Activated naive CD4-positive, alpha-beta T cell treated with anti-CD3 and anti-CD28 coated beads, Interleukin-2, amount 50 U/mL, for 16 hours (primary cell): ENCODE measurements at regions not wholly inside any gene's neighbourhood (a gene's known extent, or its start where the extent isn't known, plus 50 kb on each side); places are given as distances from the start of the nearest gene placed in this dataset.

Experiments
- DNase-seq: peaks from one replicate; pipeline ENCODE4 v3.0.0-alpha.2; 2020

DNA sequence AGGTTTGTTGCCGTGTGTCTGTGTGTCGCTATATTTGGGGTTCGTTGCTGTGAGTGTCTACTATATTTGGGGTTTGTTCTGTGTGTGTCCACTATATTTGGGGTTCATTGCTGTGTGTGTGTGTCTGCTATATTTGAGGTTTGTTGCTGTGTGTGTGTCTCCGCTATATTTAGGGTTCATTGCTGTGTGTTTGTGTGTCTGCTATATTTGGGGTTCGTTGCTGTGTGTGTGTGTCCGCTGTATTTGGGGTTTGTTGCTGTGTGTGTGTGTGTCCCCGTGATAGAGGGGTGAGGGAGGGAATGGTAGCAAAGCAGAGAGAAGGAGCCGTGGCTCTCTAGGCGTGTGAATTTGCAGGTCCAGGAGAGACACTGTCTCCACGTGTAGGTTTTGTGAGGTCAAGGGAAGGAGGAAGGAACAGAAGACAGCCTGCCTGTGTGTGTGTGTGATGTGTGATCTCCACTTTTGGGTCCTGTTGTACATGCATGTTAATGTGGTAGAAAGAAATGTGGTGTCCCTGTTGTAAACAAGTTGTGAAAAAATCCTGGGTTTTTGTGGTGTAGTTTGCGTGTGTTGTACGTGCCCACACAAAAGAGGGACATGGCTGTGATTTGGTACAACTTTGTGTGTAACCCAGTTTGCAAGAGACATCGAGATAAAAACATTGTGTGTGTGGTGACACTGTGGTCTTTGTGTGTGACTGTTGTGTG lies 56.3 kb upstream of the ECE1 start:
- DNase-seq = no peak

DNA sequence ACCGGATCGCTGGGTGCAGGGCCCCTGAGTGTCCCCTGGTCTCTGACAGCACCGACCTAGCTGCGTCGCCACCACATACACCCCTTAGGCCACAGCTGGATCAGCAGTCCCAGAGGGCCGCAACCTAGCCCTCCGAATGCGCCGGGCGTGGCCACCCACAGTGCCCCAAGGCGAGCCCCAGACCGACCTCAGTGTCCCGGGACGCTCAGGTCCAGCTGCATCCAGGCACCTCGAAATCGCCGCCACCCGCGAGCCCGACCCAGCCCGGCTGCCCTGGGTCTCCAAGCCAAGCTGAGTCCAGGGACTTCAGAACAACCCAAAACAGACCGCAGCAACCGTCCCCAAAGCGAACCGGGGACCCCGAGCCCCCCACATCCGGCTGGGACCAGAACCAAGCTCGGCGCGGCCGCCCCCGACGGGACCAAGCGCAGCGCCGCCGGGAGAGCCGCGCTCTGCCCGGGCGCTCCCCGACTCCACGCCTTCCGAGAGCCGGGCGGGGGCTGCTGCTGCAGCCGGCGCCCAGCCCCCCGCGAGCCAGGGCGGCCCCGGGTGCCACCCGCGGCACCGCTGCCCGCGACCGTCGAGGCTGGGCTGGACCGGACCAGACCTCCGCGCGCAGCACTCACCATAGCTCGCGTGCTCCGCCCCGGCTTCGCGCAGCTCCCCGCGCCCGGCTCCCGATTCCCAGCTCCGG lies 54.6 kb upstream of the ECE1 start:
- no peak for DNase-seq

DNA sequence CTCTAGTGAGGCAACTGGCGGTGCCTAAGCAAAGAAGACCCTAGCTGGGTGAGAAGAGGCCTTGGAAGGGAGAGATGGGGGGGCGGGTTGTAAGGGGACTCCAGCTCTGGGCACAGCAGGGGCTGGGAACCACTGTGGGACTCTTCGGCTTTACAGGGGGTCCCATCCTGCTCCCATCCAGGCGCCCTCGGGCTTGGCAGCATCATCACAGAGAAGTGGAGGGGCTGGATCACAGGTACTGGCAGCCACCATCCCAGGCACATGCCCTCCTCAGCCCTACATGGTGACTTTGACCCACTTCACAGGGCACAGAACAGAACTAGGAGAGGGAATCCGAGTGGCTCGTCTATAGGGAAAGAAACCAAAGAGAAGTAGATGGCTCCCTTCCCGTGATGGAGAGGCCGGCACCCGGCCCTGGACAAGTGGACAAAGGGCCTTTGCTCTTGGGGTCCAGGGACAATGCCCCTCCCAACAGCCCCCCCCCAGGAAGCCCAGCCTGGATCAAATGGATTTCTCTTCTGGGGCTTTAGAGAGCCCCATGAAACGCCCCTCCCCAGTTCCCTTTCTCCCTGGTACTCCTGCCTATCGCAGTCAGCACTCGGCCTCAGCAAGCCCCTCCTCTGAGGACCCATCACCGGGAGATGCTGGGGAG lies 54.0 kb upstream of the ECE1 start:
- DNase-seq = no peak

DNA sequence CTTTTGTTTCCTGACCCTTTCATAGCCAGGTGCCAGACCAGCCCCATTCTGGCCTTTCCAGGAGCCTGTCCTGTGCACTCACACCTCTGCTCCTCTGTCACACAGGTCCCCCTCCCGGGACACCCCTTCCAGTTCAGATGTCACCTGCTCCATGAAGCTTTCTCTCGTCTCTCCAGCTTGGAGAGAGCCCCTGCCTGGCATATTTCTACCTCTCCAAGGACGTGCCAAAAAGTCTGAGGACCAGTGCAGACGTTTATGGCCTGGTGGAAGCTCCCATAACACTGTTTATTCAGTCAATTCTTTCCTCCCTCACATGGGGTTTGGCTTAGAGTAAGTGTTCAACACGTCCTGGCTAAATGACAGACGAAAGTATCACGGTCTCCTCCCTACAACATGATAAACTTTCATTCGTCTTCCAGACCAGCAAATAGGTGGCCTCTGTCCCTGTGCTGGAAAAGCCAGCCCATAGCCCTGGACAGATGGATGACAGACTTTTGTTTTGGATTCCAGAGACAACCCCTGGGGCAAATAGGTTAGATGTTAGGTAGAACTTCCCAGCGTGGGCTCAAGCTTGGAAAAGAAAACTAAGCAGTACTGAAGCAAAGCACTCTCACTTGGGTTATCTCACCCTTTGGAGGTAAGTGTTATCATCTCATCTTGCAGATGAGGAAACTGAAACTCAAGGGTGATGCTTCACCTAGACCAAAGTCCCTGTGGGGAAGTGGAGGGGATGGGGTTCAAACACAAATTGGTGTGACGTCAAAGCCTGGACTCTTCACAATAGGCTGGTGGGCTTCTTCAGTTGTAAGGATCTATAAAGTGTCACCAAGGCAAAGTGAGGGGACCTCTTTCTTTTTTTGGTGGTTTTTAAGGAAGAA lies 52.9 kb upstream of the ECE1 start:
- no peak for DNase-seq

DNA sequence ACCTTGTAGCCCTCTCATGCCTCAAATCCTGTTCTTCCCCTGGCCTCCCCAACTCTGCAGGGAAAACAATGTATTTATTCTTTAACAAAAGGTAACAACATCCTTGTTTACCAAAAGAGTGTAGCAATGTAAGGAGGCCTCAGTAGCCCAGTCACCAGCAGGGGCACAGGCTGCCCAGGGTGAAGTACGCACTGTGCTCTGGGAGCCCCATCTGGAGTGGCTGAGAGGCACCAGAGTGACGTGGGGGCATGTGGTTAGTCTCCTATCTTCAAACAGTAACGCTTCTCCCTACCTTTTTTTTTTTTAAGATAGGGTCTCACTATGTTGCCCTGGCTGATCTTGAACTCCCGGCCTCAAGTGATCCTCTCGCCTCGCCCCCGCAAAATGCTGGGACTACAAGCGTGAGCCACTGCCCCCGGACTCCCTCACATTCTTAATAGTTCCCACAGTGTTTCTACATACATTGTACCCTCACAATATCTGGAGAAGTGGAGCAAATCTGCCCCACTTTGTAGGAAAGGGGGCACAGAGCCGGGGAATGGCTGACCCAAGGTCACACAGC lies 51.3 kb upstream of the ECE1 start:
- DNase-seq = no peak

DNA sequence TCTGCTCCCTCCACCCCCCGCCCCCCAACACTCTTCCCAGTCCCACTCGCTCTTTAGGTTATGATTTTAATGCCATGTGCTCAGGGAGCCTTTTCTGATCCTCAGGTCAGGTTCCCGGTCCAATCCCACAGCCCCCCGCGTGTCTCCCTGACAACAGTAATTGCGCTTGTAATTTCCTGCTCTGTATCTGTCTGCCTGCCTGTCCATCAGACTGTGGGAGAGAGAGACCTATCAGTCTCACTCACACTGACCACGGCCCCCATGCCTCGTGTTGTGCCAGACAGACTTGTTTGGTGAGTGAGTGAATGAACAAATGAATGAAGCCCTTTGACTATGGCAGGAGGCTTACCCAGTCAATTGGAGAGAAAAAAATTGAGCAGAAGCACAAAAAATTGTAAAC lies 50.8 kb upstream of the ECE1 start:
- no peak for DNase-seq

DNA sequence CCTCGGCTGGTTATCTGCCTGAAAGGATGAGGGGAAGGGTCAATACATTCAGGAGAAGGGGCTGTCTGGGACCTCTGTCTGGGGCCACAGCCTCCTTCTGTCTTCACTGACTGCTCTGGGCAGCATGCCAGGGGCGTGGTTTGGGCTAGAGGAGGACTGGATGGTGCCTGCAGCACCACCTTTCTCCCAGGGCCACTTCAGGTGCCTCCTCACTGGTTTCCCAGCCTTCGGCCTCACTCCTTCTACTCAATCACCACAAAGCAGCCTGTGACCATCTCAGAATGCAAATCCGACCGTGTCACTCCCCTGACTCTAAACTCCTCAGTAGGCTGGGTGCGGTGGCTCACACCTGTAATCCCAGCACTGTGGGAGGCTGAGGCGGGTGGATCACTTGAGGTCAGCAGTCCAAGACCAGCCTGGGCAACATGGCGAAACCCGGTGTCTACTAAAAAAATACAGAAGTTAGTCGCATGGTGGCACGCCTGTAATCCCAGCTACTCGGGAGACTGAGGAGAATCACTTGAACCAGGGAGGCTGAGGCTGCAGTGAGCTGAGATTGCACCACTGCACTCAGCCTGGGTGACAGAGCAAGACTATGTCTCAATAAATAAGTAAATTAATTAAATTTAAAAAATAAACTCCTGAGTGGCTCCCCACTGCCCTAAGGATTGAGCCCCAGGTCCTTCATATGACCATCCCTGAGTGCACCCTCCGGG lies 50.1 kb upstream of the ECE1 start:
- DNase-seq = no peak
